Fibroblast of skin of left quadriceps (primary cell): ENCODE measurements at regions not wholly inside any gene's neighbourhood (a gene's known extent, or its start where the extent isn't known, plus 50 kb on each side); places are given as distances from the start of the nearest gene placed in this dataset.

Experiments used
- DNase-seq, 2 experiments: peaks; one replicate each; pipeline ENCODE4 v3.0.0-alpha.2; 2013; ENCODE audit warnings: low read depth in 2 of 2

- no peak for DNase-seq
Observed at GRCh38 chr12:13503094-13503835, 306.7 kb downstream of the EMP1 start.

- no peak for DNase-seq
Observed at GRCh38 chr12:13499008-13499407, 302.5 kb downstream of the EMP1 start.

- DNase-seq, result no peak
Observed at GRCh38 chr12:13496111-13496510, 299.6 kb downstream of the EMP1 start.

- DNase-seq, result no peak
Observed at GRCh38 chr12:13489246-13489645, 292.7 kb downstream of the EMP1 start.

- no peak for DNase-seq
Observed at GRCh38 chr12:13487326-13487725, 290.8 kb downstream of the EMP1 start.

- DNase-seq, result no peak
Observed at GRCh38 chr12:13486794-13487193, 290.3 kb downstream of the EMP1 start.

GRCh38 chr12:13478650-13479181, 282.2 kb downstream of the EMP1 start:
- no peak for DNase-seq

- DNase-seq, result no peak
Observed at GRCh38 chr12:13474381-13474780, 277.9 kb downstream of the EMP1 start.

GRCh38 chr12:13472690-13473089, 276.2 kb downstream of the EMP1 start:
- DNase-seq, result peak; percentile 45 to 53

- no peak for DNase-seq
Observed at GRCh38 chr12:13471471-13471870, 274.9 kb downstream of the EMP1 start.

- peak; percentile 10 to 12 for DNase-seq
Observed at GRCh38 chr12:13465635-13466034, 269.1 kb downstream of the EMP1 start.

- DNase-seq, result no peak
Observed at GRCh38 chr12:13463189-13463588, 266.7 kb downstream of the EMP1 start.

- no peak for DNase-seq
Observed at GRCh38 chr12:13462450-13462849, 265.9 kb downstream of the EMP1 start.

GRCh38 chr12:13455778-13456144, 259.2 kb downstream of the EMP1 start:
- no peak for DNase-seq

- DNase-seq, result no peak
Observed at GRCh38 chr12:13454991-13455777, 258.7 kb downstream of the EMP1 start.

- DNase-seq, result no peak
Observed at GRCh38 chr12:13452955-13453570, 256.5 kb downstream of the EMP1 start.

- no peak for DNase-seq
Observed at GRCh38 chr12:13451776-13452175, 255.2 kb downstream of the EMP1 start.

GRCh38 chr12:13450231-13451080, 253.9 kb downstream of the EMP1 start:
- no peak for DNase-seq

- DNase-seq, result no peak
Observed at GRCh38 chr12:13444076-13444475, 247.6 kb downstream of the EMP1 start.

GRCh38 chr12:13443498-13443897, 247.0 kb downstream of the EMP1 start:
- DNase-seq, result no peak

- no peak for DNase-seq
Observed at GRCh38 chr12:13443028-13443427, 246.5 kb downstream of the EMP1 start.

GRCh38 chr12:13442457-13442856, 245.9 kb downstream of the EMP1 start:
- DNase-seq, result no peak
